ENCODE measurements at regions not wholly inside any gene's neighbourhood (a gene's known extent, or its start where the extent isn't known, plus 50 kb on each side); places are given as distances from the start of the nearest gene placed in this dataset.

- Histone ChIP-seq H3K9me3 (ENCODE audit: control insufficient read depth in 1 of 2, insufficient read depth in 1 of 2, low read length in 2 of 2) (no peaks in the 10 kb centered on the region), H3K27ac (ENCODE audit: low read depth in 1 of 2, low read length in 2 of 2) (no peak overlapping the region), H3K4me1 (ENCODE audit: insufficient read depth, low read length) (peaks cover 19% of the 10 kb centered on the region), H3K4me3 (ENCODE audit: low read length) (no peak overlapping the region), H3K27me3 (ENCODE audit: control insufficient read depth in 1 of 2, insufficient read depth in 2 of 2, low read length in 2 of 2) (peaks cover 0 to 4% of the 10 kb centered on the region in 2 experiments), H3K36me3 (ENCODE audit: insufficient read depth, low read length) (no peaks in the 10 kb centered on the region)
- no peak overlapping the region for H3K27ac Mint-ChIP-seq
- H3K27me3 Mint-ChIP-seq: peaks cover 8% of the 10 kb centered on the region
- no peaks in the 10 kb centered on the region for H3K36me3 Mint-ChIP-seq (ENCODE audit: low read depth)
- POLR2A ChIA-PET: no interaction called here
- peak in 3 of 14 experiments; percentile 17 to 37 (median 22) for DNase-seq
- no peaks in the 10 kb centered on the region for H3K9me3 Mint-ChIP-seq
- CTCF ChIA-PET: interaction anchor here (2.1 kb wide), 1 partner anchor 10 kb away, joined by 7 read pairs; no protein-coding TSS in a partner anchor
- no peak for TF ChIP-seq CTCF (IDR thresholded peaks at IDR 0.05)
- H3K4me1 Mint-ChIP-seq (ENCODE audit: low read depth): peaks cover 13% of the 10 kb centered on the region
- no peak for ATAC-seq (ENCODE audit: poor library complexity)
- no peak overlapping the region for H3K4me3 Mint-ChIP-seq
- intact Hi-C loops (cut with DNase I, micrococcal nuclease): no loop called here
Measured at GRCh38 chr6:53735896-53736295, 58.9 kb upstream of the LRRC1 start.

- no peak overlapping the region for H3K27ac Mint-ChIP-seq
- H3K36me3 ChIP-seq (ENCODE audit: insufficient read depth, low read length): no peaks in the 10 kb centered on the region
- no peaks in the 10 kb centered on the region for H3K9me3 Mint-ChIP-seq
- H3K9me3 ChIP-seq (ENCODE audit: control insufficient read depth in 1 of 2, insufficient read depth in 1 of 2, low read length in 2 of 2): no peaks in the 10 kb centered on the region
- H3K4me1 ChIP-seq (ENCODE audit: insufficient read depth, low read length): peaks cover 19% of the 10 kb centered on the region
- DNase-seq (peak in 5 of 14 experiments; percentile 4 to 48 (median 37)), ATAC-seq (ENCODE audit: poor library complexity) (no peak)
- H3K27me3 ChIP-seq (ENCODE audit: control insufficient read depth in 1 of 2, insufficient read depth in 2 of 2, low read length in 2 of 2): peaks cover 0 to 4% of the 10 kb centered on the region in 2 experiments
- H3K27ac ChIP-seq (ENCODE audit: low read depth in 1 of 2, low read length in 2 of 2): no peak overlapping the region
- CTCF ChIA-PET: interaction anchor here (1.7 to 2.1 kb wide), 2 partner anchors 9 to 16 kb away, joined by 3 to 7 read pairs; no protein-coding TSS in a partner anchor
- H3K4me1 Mint-ChIP-seq (ENCODE audit: low read depth): peaks cover 12% of the 10 kb centered on the region
- peaks cover 8% of the 10 kb centered on the region for H3K27me3 Mint-ChIP-seq
- H3K4me3 Mint-ChIP-seq: no peak overlapping the region
- H3K4me3 ChIP-seq (ENCODE audit: low read length): no peak overlapping the region
- POLR2A ChIA-PET: interaction anchor here (1.0 kb wide), 1 partner anchor 61 kb away, joined by 3 read pairs; the partner anchor contains the start of gene LRRC1
- no peaks in the 10 kb centered on the region for H3K36me3 Mint-ChIP-seq (ENCODE audit: low read depth)
- intact Hi-C loops (cut with DNase I, micrococcal nuclease): no loop called here
- TF ChIP-seq CTCF (IDR thresholded peaks at IDR 0.05): peak; percentile 28
Measured at GRCh38 chr6:53734473-53735299, 60.1 kb upstream of the LRRC1 start.

GRCh38 chr6:53731866-53732636 lies 62.8 kb upstream of the LRRC1 start:
- ATAC-seq (ENCODE audit: poor library complexity) (no peak), DNase-seq (no peak)
- intact Hi-C loops (cut with DNase I, micrococcal nuclease): no loop called here
- peaks cover 8% of the 10 kb centered on the region for H3K27me3 Mint-ChIP-seq
- no peaks in the 10 kb centered on the region for H3K27me3 ChIP-seq (ENCODE audit: control insufficient read depth in 1 of 2, insufficient read depth in 2 of 2, low read length in 2 of 2)
- peaks cover 22% of the 10 kb centered on the region for H3K4me1 ChIP-seq (ENCODE audit: insufficient read depth, low read length)
- H3K9me3 ChIP-seq (ENCODE audit: control insufficient read depth in 1 of 2, insufficient read depth in 1 of 2, low read length in 2 of 2): no peaks in the 10 kb centered on the region
- H3K36me3 ChIP-seq (ENCODE audit: insufficient read depth, low read length): no peaks in the 10 kb centered on the region
- H3K4me3 ChIP-seq (ENCODE audit: low read length): no peak overlapping the region
- H3K27ac Mint-ChIP-seq: no peak overlapping the region
- no peaks in the 10 kb centered on the region for H3K9me3 Mint-ChIP-seq
- H3K27ac ChIP-seq (ENCODE audit: low read depth in 1 of 2, low read length in 2 of 2): no peak overlapping the region
- CTCF ChIA-PET: no interaction called here
- H3K4me1 Mint-ChIP-seq (ENCODE audit: low read depth): peaks cover 12% of the 10 kb centered on the region
- no peak for TF ChIP-seq CTCF (IDR thresholded peaks at IDR 0.05)
- POLR2A ChIA-PET: no interaction called here
- no peak overlapping the region for H3K4me3 Mint-ChIP-seq
- H3K36me3 Mint-ChIP-seq (ENCODE audit: low read depth): no peaks in the 10 kb centered on the region

Measured in CD4-positive, alpha-beta T cell (primary cell).